ENCODE measurements at regions not wholly inside any gene's neighbourhood (a gene's known extent, or its start where the extent isn't known, plus 50 kb on each side); places are given as distances from the start of the nearest gene placed in this dataset.

DNA sequence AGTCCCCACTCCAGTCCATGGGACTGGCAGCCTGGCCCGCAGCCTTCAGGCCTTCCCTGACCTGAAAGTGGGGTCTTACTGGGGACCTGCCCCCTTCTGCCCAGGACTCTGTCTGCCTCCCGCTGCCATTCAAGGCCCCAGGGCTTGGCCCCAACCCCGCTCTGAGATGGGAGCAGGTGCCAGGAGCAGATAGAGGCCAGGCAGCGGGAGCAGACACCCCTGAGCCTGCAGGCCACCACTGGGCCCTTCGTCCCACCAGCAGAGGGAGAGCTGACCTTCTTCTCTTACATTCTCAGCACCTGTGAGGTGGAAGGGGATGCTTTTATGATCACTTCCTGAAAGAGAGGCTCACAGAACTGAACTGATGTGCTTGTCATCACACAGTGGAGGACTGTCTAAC, 62.2 kb upstream of the TINAGL1 start:
- TF ChIP-seq, protein P1, sequence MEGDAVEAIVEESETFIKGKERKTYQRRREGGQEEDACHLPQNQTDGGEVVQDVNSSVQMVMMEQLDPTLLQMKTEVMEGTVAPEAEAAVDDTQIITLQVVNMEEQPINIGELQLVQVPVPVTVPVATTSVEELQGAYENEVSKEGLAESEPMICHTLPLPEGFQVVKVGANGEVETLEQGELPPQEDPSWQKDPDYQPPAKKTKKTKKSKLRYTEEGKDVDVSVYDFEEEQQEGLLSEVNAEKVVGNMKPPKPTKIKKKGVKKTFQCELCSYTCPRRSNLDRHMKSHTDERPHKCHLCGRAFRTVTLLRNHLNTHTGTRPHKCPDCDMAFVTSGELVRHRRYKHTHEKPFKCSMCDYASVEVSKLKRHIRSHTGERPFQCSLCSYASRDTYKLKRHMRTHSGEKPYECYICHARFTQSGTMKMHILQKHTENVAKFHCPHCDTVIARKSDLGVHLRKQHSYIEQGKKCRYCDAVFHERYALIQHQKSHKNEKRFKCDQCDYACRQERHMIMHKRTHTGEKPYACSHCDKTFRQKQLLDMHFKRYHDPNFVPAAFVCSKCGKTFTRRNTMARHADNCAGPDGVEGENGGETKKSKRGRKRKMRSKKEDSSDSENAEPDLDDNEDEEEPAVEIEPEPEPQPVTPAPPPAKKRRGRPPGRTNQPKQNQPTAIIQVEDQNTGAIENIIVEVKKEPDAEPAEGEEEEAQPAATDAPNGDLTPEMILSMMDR (IDR thresholded peaks at IDR 0.05) = no peak
- TF ChIP-seq POLR2A (IDR thresholded peaks at IDR 0.05) = no peak

All from body of pancreas (tissue), 4 donors.